ENCODE measurements at regions not wholly inside any gene's neighbourhood (a gene's known extent, or its start where the extent isn't known, plus 50 kb on each side); places are given as distances from the start of the nearest gene placed in this dataset.

GRCh38 chr3:177596248-177596815, 399.1 kb upstream of the TBL1XR1 start:
- H3K79me1 ChIP-seq (ENCODE audit: low read depth, low read length), result no peaks in the 10 kb centered on the region
- no peaks in the 10 kb centered on the region for H3K23me2 ChIP-seq (ENCODE audit: low read depth, low read length)
- H2BK5ac ChIP-seq (ENCODE audit: low read depth, low read length), result no peak overlapping the region
- no peaks in the 10 kb centered on the region for H3K9me3 ChIP-seq (ENCODE audit: insufficient read depth in 2 of 2, low read depth in 1 of 2, low read length in 1 of 2)
- no peak overlapping the region for H2AK5ac ChIP-seq (ENCODE audit: low read depth, low read length)
- no peak overlapping the region for H2BK120ac ChIP-seq (replicated peaks; ENCODE audit: low read depth, low read length)
- no peak overlapping the region for H3K18ac ChIP-seq (ENCODE audit: extremely low read depth, low read length)
- no peak for FAIRE-seq
- H3K23ac ChIP-seq (ENCODE audit: insufficient read length), result no peak overlapping the region
- no peaks in the 10 kb centered on the region for H3K36me3 ChIP-seq (ENCODE audit: control insufficient read depth in 2 of 4, insufficient read depth in 4 of 4, low read length in 3 of 4)
- H2BK12ac ChIP-seq (ENCODE audit: low read depth, low read length), result no peak overlapping the region
- no peak overlapping the region for H3K27ac ChIP-seq (ENCODE audit: low read depth, low read length)
- no peak overlapping the region for H4K91ac ChIP-seq (replicated peaks; ENCODE audit: insufficient read length, low read length)
- H3K4me2 ChIP-seq (ENCODE audit: insufficient read depth in 1 of 2, low read depth in 2 of 2, low read length in 2 of 2), result no peak overlapping the region
- no peak overlapping the region for H2BK20ac ChIP-seq (ENCODE audit: low read length)
- ChIA-PET POLR2A (ENCODE audit: partially characterized antibody) (no interaction called here), CTCF (ENCODE audit: partially characterized antibody) (no interaction called here)
- WGBS, 2 experiments (ENCODE audit: extremely low coverage in 1 of 2, insufficient coverage in 1 of 2, insufficient read length in 1 of 2, insufficient replicate concordance in 2 of 2, low coverage in 1 of 2, low lambda C conversion rate in 2 of 2, missing lambda C conversion rate in 1 of 2), result 94% methylated on average over 3 of the region's 3 CpGs; no CpG with 5 or more reads in 1 of the 2 experiments
- no peak overlapping the region for H3K56ac ChIP-seq (replicated peaks; ENCODE audit: insufficient read length, low read depth, low read length)
- H3K4ac ChIP-seq (replicated peaks; ENCODE audit: insufficient read length, low read depth, low read length), result no peak overlapping the region
- no peak overlapping the region for H3K4me3 ChIP-seq (ENCODE audit: extremely low read depth in 1 of 4, insufficient read depth in 2 of 4, low read depth in 3 of 4, low read length in 4 of 4)
- H3K4me1 ChIP-seq (replicated peaks in 1 of 4; ENCODE audit: control insufficient read depth in 3 of 4, insufficient read depth in 4 of 4, low read length in 3 of 4), result peaks cover 0 to 12% (median 6%) of the 10 kb centered on the region in 4 experiments; a peak in 5 of 7 replicates
- no peaks in the 10 kb centered on the region for H3K27me3 ChIP-seq (replicated peaks in 1 of 4; ENCODE audit: control insufficient read depth in 3 of 4, extremely low read depth in 1 of 4, insufficient read depth in 3 of 4, low read length in 3 of 4)
- no peak overlapping the region for H2AFZ ChIP-seq (ENCODE audit: low read length)
- no peak for DNase-seq (ENCODE audit: low read depth in 1 of 2, low spot score in 2 of 2)
- H3K9ac ChIP-seq (replicated peaks in 1 of 4; ENCODE audit: extremely low read depth in 1 of 4, low read depth in 3 of 4, low read length in 3 of 4), result no peak overlapping the region
- no peak overlapping the region for H2BK15ac ChIP-seq (ENCODE audit: low read length)
- no peaks in the 10 kb centered on the region for H4K20me1 ChIP-seq (replicated peaks in 1 of 2; ENCODE audit: control insufficient read depth in 1 of 2, insufficient read depth in 2 of 2, low read length in 2 of 2)
- H4K5ac ChIP-seq (ENCODE audit: insufficient read length, low read depth, low read length), result no peak overlapping the region
- no peak overlapping the region for H4K8ac ChIP-seq (ENCODE audit: extremely low read depth, insufficient read depth, low read length)
- no peaks in the 10 kb centered on the region for H3K79me2 ChIP-seq (ENCODE audit: control insufficient read depth in 1 of 2, insufficient read depth in 2 of 2, low read length in 2 of 2)
- H3K14ac ChIP-seq (ENCODE audit: insufficient read length), result no peak overlapping the region
- TF ChIP-seq TAF1 (IDR thresholded peaks at IDR 0.05; ENCODE audit: low read depth, low read length) (no peak), RFX5 (IDR thresholded peaks at IDR 0.05; ENCODE audit: borderline replicate concordance, low read depth, low read length) (no peak), TAF7 (optimal IDR thresholded peaks at IDR 0.05; ENCODE audit: borderline replicate concordance, low read depth, low read length) (no peak), SRF (IDR thresholded peaks at IDR 0.05; ENCODE audit: low read depth, low read length) (no peak), HDAC2 (IDR thresholded peaks at IDR 0.05; ENCODE audit: borderline replicate concordance in 1 of 2, low read depth in 2 of 2, low read length in 2 of 2) (no peak), ATF3 (IDR thresholded peaks at IDR 0.05; ENCODE audit: insufficient read depth, low read depth, low read length) (no peak), ATF2 (IDR thresholded peaks at IDR 0.05; ENCODE audit: low read length) (no peak), GTF2F1 (IDR thresholded peaks at IDR 0.05; ENCODE audit: borderline replicate concordance, low read depth, low read length) (no peak), SIRT6 (IDR thresholded peaks at IDR 0.05; ENCODE audit: low read length) (no peak), ZNF274 (IDR thresholded peaks at IDR 0.05; ENCODE audit: borderline replicate concordance, extremely low read depth, low read length) (no peak), MAFK (IDR thresholded peaks at IDR 0.05; ENCODE audit: low read depth, low read length) (no peak), SP2 (IDR thresholded peaks at IDR 0.05; ENCODE audit: low read length) (no peak), POLR2A (IDR thresholded peaks at IDR 0.05; ENCODE audit: control extremely low read depth in 1 of 2, low read depth in 2 of 2, low read length in 2 of 2) (no peak)
